RPMI7951 (cell line): ENCODE measurements at regions not wholly inside any gene's neighbourhood (a gene's known extent, or its start where the extent isn't known, plus 50 kb on each side); places are given as distances from the start of the nearest gene placed in this dataset.

Experiments
- DNase-seq: peaks from one replicate; pipeline ENCODE4 v3.0.0-alpha.2; 2012; ENCODE audit warnings: low read depth

DNA sequence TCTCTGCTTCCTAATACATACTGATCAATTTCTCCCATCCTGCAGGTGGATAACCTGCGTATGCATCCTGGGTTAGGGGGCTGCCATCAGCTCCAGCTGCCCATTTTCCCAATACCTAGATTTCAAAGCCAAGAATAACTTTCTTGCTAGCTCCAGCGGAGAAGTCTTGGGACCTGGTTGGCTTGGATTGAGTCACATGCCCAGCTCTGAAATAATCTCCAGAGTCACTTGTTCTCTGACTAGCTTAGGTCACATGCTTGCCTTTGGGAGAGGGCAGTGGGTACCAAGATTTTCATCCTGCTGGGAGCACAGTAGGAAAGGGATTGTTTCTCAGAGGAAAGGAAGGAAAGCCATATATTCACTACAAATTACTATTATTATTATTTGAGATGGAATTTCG, 70.0 kb upstream of the ELAC2 start:
- DNase-seq = no peak

- no peak for DNase-seq
Measured at GRCh38 chr17:13086142-13086769, 68.4 kb upstream of the ELAC2 start.

GRCh38 chr17:13085578-13085977, 67.8 kb upstream of the ELAC2 start:
- DNase-seq = no peak

- DNase-seq = no peak
Measured at GRCh38 chr17:13084420-13084819, 66.6 kb upstream of the ELAC2 start.

DNA sequence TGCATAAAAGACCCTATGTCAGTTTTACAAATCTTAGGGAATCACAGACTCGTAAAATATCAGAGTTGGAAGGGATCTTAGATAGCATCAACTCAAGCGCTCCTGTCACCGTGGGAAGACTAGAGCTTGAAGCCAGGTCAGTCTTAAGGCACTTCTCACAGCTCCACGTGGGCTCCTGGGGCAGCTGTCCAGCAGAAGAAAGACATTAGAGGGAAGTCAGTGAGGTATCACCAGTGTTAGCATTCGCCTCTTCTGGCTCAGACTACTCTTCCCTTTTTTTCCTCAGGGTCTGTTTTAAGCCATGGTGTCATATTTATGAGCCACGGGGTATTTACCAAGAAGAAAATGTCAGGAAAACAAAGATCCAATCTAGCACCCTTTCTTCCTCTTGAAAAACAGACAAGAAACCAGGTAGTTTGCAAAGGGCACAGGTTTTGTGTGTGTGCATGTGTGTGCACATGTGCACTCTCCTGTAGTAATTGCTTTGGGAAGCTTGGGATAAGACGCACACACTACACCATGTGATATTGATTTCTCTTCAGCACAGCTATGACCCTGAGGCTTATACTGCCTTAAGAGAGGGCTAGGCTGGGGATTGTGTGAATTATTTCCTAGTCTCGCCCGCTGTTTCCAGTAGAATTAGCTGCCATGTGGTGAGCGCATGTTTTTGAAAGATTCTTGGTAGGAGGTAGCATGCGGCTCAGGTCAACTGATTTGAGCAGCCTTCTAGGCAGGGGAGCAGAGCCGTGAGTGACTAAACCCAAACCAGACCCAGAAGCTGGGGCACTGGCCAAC, 61.0 kb upstream of the ELAC2 start:
- no peak for DNase-seq

DNA sequence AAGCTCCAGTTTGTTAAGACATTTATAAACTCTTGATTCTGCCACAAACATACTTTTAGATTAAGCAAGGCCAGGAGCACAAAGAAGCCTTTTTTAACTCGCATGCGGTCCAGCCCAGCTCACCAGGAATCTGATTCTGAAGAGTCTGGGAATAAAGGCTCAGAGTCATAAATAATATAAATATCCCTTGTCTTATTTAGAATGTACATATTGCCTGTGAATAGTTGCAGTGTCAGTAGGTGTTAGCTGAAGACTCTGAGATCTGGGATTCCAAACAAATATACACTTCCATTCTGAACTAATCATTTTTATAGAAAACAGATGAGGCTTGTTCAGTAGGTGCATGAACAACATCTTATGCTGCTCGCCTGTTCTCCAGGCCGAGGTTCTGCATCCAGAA, 59.1 kb upstream of the ELAC2 start:
- no peak for DNase-seq

GRCh38 chr17:13074026-13074425, 56.2 kb upstream of the ELAC2 start:
- DNase-seq = peak; percentile 24

- DNase-seq = no peak
Measured at GRCh38 chr17:13073018-13073417, 55.2 kb upstream of the ELAC2 start.

DNA sequence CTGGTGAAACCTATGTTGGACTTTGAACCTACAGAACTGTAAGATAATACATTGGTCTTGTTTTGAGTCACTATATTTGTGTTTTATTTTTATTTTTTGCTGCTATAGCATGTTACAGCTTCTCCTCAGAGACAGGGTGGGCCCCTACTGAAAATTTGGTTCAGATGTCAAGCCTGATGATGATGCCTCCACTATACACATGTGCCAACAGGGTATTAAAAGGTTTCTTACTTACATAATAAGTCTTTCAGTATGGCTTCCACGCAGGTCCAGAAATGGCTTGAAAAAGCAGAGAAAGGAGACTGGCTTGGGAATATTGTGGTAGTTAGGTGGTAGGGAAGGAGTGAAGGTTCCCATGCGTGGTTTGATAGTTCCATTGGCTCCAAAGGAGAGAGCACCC, 52.9 kb upstream of the ELAC2 start:
- DNase-seq = no peak

DNA sequence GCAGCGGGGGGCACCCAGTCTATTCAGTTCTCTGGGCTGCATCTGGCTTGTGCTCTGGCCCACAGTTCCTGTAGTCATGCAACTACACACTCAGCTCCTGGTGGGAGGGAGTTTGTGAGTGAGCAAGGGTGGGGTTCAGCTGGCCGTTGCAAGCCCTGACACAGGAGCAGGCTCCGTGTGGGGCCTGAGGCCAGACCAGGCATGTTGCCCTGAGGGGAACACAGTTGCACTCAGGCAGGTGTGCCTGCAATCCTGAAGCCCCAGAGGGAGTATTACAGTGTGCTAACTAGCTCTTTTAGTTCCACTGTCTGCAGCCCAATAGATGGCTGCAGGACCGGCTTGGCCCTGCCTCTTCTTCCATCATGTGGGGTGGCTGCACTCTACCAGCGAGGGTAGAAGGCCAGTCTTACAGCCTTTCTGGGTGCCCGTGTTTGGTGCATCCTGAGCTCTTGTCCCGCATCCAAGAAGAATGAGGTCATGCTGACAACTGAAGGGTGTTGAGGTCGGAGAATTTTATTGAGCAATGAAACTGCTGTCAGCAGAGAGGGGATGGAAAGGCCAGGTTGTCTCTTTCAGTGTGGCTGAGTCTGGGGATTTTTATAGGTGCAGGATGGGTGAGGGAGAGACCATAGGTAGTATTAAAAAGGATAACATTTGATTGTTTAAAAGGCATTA, 49.9 kb upstream of the ELAC2 start:
- DNase-seq = no peak
